MM.1S (cell line): ENCODE measurements at regions not wholly inside any gene's neighbourhood (a gene's known extent, or its start where the extent isn't known, plus 50 kb on each side); places are given as distances from the start of the nearest gene placed in this dataset.

ENCODE experiments used
- EZH2 ChIP-seq: fragments of 300-600 bp; sonication (generic); optimal IDR thresholded peaks from 2 replicates; pipeline ENCODE3; 2017; ENCODE audit warnings: low read depth, mild to moderate bottlenecking, antibody characterized with exemption, low read length, mixed read lengths
- TF ChIP-seq, protein P1 (sequence below): fragments of 300-600 bp; sonication (generic); IDR thresholded peaks from 2 replicates; pipeline ENCODE4 v1.5.1; 2016; ENCODE audit warnings: antibody characterized with exemption, low read length, mixed read lengths

GRCh38 chr20:4549711-4550259, 136.5 kb upstream of the PRNP start:
- TF ChIP-seq, protein P1, sequence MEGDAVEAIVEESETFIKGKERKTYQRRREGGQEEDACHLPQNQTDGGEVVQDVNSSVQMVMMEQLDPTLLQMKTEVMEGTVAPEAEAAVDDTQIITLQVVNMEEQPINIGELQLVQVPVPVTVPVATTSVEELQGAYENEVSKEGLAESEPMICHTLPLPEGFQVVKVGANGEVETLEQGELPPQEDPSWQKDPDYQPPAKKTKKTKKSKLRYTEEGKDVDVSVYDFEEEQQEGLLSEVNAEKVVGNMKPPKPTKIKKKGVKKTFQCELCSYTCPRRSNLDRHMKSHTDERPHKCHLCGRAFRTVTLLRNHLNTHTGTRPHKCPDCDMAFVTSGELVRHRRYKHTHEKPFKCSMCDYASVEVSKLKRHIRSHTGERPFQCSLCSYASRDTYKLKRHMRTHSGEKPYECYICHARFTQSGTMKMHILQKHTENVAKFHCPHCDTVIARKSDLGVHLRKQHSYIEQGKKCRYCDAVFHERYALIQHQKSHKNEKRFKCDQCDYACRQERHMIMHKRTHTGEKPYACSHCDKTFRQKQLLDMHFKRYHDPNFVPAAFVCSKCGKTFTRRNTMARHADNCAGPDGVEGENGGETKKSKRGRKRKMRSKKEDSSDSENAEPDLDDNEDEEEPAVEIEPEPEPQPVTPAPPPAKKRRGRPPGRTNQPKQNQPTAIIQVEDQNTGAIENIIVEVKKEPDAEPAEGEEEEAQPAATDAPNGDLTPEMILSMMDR: no peak
- TF ChIP-seq EZH2: no peak
